ENCODE measurements at regions not wholly inside any gene's neighbourhood (a gene's known extent, or its start where the extent isn't known, plus 50 kb on each side); places are given as distances from the start of the nearest gene placed in this dataset.
A peak's percentile ranks its signal among the peaks of the same experiment; 100 is the strongest.

GRCh38 chr2:52704251-52704650 lies 1063.4 kb upstream of the CHAC2 start:
- Histone ChIP-seq H3K27ac (no peak overlapping the region), H3K36me3 (no peaks in the 10 kb centered on the region), H3K27me3 (no peaks in the 10 kb centered on the region), H3K4me3 (no peak overlapping the region), H3K9me3 (no peaks in the 10 kb centered on the region), H3K4me1 (no peaks in the 10 kb centered on the region)
- TF ChIP-seq POLR2A (IDR thresholded peaks at IDR 0.05) (no peak), EP300 (IDR thresholded peaks at IDR 0.05) (no peak), POLR2AphosphoS5 (IDR thresholded peaks at IDR 0.05) (no peak)
- TF ChIP-seq, protein P1, sequence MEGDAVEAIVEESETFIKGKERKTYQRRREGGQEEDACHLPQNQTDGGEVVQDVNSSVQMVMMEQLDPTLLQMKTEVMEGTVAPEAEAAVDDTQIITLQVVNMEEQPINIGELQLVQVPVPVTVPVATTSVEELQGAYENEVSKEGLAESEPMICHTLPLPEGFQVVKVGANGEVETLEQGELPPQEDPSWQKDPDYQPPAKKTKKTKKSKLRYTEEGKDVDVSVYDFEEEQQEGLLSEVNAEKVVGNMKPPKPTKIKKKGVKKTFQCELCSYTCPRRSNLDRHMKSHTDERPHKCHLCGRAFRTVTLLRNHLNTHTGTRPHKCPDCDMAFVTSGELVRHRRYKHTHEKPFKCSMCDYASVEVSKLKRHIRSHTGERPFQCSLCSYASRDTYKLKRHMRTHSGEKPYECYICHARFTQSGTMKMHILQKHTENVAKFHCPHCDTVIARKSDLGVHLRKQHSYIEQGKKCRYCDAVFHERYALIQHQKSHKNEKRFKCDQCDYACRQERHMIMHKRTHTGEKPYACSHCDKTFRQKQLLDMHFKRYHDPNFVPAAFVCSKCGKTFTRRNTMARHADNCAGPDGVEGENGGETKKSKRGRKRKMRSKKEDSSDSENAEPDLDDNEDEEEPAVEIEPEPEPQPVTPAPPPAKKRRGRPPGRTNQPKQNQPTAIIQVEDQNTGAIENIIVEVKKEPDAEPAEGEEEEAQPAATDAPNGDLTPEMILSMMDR (IDR thresholded peaks at IDR 0.05), result no peak
- no peak for DNase-seq
- intact Hi-C loops (cut with DNase I), result no loop called here

GRCh38 chr2:52703004-52703403 lies 1064.6 kb upstream of the CHAC2 start:
- Histone ChIP-seq H3K9me3 (no peaks in the 10 kb centered on the region), H3K4me3 (no peak overlapping the region), H3K27ac (no peak overlapping the region), H3K4me1 (no peaks in the 10 kb centered on the region), H3K36me3 (no peaks in the 10 kb centered on the region), H3K27me3 (no peaks in the 10 kb centered on the region)
- intact Hi-C loops (cut with DNase I), result no loop called here
- no peak for DNase-seq
- TF ChIP-seq, protein P1 (IDR thresholded peaks at IDR 0.05), result no peak
- peak in 3 of 4 donors; percentile 44 to 61 (median 45) for TF ChIP-seq POLR2AphosphoS5 (IDR thresholded peaks at IDR 0.05)
- 79 to 80% methylated on average over 4 of the region's 4 CpGs for WGBS, 2 donors

DNA sequence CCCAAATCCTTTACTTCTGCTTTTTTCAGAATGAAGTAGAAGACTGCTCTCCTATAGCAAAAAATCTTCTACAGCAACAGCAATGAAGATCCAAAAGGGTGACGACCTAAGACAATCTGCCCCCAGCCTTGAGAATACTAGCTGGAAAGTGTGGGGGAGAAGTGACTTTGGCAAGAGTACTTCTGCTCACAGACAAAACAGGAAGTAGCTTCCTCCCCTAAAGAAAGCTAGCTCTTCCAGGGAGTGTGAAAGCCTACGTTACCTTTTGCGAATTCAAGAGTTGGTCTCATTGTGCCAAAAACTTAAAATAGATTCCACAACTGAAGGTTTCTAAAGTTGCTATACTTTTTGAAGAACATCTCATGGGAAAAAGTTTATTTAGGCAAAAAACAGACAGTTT lies 1069.2 kb upstream of the CHAC2 start:
- intact Hi-C loops (cut with DNase I), result no loop called here
- WGBS, 2 donors, result 66 to 71% methylated on average over 3 of the region's 3 CpGs
- Histone ChIP-seq H3K4me1 (no peaks in the 10 kb centered on the region), H3K36me3 (no peaks in the 10 kb centered on the region), H3K27ac (no peak overlapping the region), H3K9me3 (no peaks in the 10 kb centered on the region), H3K4me3 (no peak overlapping the region), H3K27me3 (no peaks in the 10 kb centered on the region)
- DNase-seq, result no peak
- TF ChIP-seq EP300 (IDR thresholded peaks at IDR 0.05) (no peak), POLR2AphosphoS5 (IDR thresholded peaks at IDR 0.05) (no peak)

DNA sequence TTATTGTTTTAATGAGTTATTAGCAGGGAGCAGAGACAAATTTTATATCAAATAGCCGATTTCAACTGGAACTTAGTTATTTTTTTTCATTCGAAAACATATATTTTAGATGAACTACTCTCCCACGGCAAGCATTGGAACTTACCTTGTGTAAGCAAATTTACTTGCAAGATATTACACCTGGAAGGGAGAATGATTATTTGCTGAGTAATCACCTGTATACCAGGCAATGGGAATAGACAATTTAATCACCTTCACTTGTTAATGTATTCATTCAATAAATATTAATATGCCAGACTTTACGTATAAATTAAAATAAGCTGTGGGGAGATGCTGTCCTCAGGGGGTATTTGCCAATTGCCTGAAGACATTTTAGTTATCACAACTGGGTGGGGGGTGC lies 1069.9 kb upstream of the CHAC2 start:
- intact Hi-C loops (cut with DNase I), result no loop called here
- Histone ChIP-seq H3K27me3 (no peaks in the 10 kb centered on the region), H3K4me1 (no peaks in the 10 kb centered on the region), H3K4me3 (no peak overlapping the region), H3K9me3 (no peaks in the 10 kb centered on the region), H3K36me3 (no peaks in the 10 kb centered on the region), H3K27ac (no peak overlapping the region)
- no peak for DNase-seq
- 89 to 94% methylated on average over 4 of the region's 4 CpGs for WGBS, 2 donors
- TF ChIP-seq, protein P1 (IDR thresholded peaks at IDR 0.05), result no peak
- TF ChIP-seq POLR2AphosphoS5 (IDR thresholded peaks at IDR 0.05) (no peak), POLR2A (IDR thresholded peaks at IDR 0.05) (no peak), EP300 (IDR thresholded peaks at IDR 0.05) (no peak)

- no peak for DNase-seq
- no peak for TF ChIP-seq POLR2AphosphoS5 (IDR thresholded peaks at IDR 0.05)
- no peak for TF ChIP-seq POLR2A (IDR thresholded peaks at IDR 0.05)
- no peak for TF ChIP-seq EP300 (IDR thresholded peaks at IDR 0.05)
- TF ChIP-seq, protein P1 (IDR thresholded peaks at IDR 0.05), result no peak
- Histone ChIP-seq H3K36me3 (no peaks in the 10 kb centered on the region), H3K27me3 (no peaks in the 10 kb centered on the region), H3K4me1 (no peaks in the 10 kb centered on the region), H3K27ac (no peak overlapping the region), H3K9me3 (no peaks in the 10 kb centered on the region), H3K4me3 (no peak overlapping the region)
- 76 to 84% methylated on average over 3 of the region's 3 CpGs for WGBS, 2 donors
- intact Hi-C loops (cut with DNase I), result no loop called here
Observed at GRCh38 chr2:52695731-52696130, 1071.9 kb upstream of the CHAC2 start.

All from sigmoid colon (tissue), 6 donors.